H9 (cell line): ENCODE measurements at regions not wholly inside any gene's neighbourhood (a gene's known extent, or its start where the extent isn't known, plus 50 kb on each side); places are given as distances from the start of the nearest gene placed in this dataset.

Experiments used
- DNase-seq: peaks from one replicate; pipeline ENCODE4 v3.0.0-alpha.2; 2017
- H2AFZ ChIP-seq: one replicate; pipeline ENCODE4 v1.6.1; 2013; ENCODE audit warnings: mild to moderate bottlenecking, low read length, control low read depth, moderate library complexity
- H2AK5ac ChIP-seq: 2 replicates; pipeline ENCODE4 v1.6.1; 2013; ENCODE audit warnings: low read length, control low read depth, mixed read lengths; ENCODE audit not compliant: insufficient read length
- H2BK120ac ChIP-seq: one replicate; pipeline ENCODE4 v1.6.1; 2013; ENCODE audit warnings: low read depth, mild to moderate bottlenecking, low read length, control low read depth, inconsistent platforms; ENCODE audit not compliant: poor library complexity, severe bottlenecking
- H2BK12ac ChIP-seq: 2 replicates; pipeline ENCODE4 v1.6.1; 2013; ENCODE audit warnings: low read length, control low read depth, mixed read lengths, low read depth; ENCODE audit not compliant: insufficient read length
- H2BK15ac ChIP-seq: 2 replicates; pipeline ENCODE4 v1.6.1; 2013; ENCODE audit warnings: low read depth, low read length, control low read depth
- H2BK20ac ChIP-seq: one replicate; pipeline ENCODE4 v1.6.1; 2013; ENCODE audit warnings: low read depth, mild to moderate bottlenecking, low read length, control low read depth, inconsistent platforms; ENCODE audit not compliant: poor library complexity, severe bottlenecking
- H2BK5ac ChIP-seq: 2 replicates; pipeline ENCODE4 v1.6.1; 2013; ENCODE audit warnings: low read length, control low read depth, mixed read lengths; ENCODE audit not compliant: insufficient read length
- H3K14ac ChIP-seq: 2 replicates; pipeline ENCODE4 v1.6.1; 2013; ENCODE audit warnings: low read length, control low read depth; ENCODE audit not compliant: insufficient read depth
- H3K18ac ChIP-seq: 2 replicates; pipeline ENCODE4 v1.6.1; 2013; ENCODE audit warnings: low read depth, mild to moderate bottlenecking, mixed read lengths, low read length, control low read depth; ENCODE audit not compliant: insufficient read length
- H3K23ac ChIP-seq: 2 replicates; pipeline ENCODE4 v1.6.1; 2013; ENCODE audit warnings: low read length, control low read depth, mixed read lengths, low read depth; ENCODE audit not compliant: insufficient read length
- H3K23me2 ChIP-seq: 2 replicates; pipeline ENCODE4 v1.6.1; 2013; ENCODE audit warnings: low read depth, mild to moderate bottlenecking, mixed read lengths, low read length, control low read depth; ENCODE audit not compliant: insufficient read length, poor library complexity, severe bottlenecking
- H3K27ac ChIP-seq: 2 replicates; pipeline ENCODE4 v1.5.1; 2013; ENCODE audit warnings: low read length, control low read depth, mixed read lengths, low read depth; ENCODE audit not compliant: insufficient read length
- H3K27me3 ChIP-seq: 2 replicates; pipeline ENCODE4 v1.6.1; 2013; ENCODE audit warnings: low read length, control low read depth, inconsistent platforms; ENCODE audit not compliant: insufficient read depth
- H3K4ac ChIP-seq: 2 replicates; pipeline ENCODE4 v1.6.1; 2013; ENCODE audit warnings: low read depth, mild to moderate bottlenecking, control low read depth, inconsistent platforms, low read length, moderate library complexity
- H3K4me1 ChIP-seq: 2 replicates; pipeline ENCODE4 v1.6.1; 2013; ENCODE audit warnings: low read length, control low read depth, inconsistent platforms; ENCODE audit not compliant: insufficient read depth
- H3K4me2 ChIP-seq: 2 replicates; pipeline ENCODE4 v1.6.1; 2013; ENCODE audit warnings: low read length, control low read depth, mixed read lengths; ENCODE audit not compliant: insufficient read length, insufficient read depth
- H3K56ac ChIP-seq: 2 replicates; pipeline ENCODE4 v1.6.1; 2013; ENCODE audit warnings: low read depth, mild to moderate bottlenecking, mixed read lengths, low read length, control low read depth; ENCODE audit not compliant: insufficient read length
- H3K79me1 ChIP-seq: 2 replicates; pipeline ENCODE4 v1.6.1; 2013; ENCODE audit warnings: low read depth, mild to moderate bottlenecking, moderate library complexity, low read length, control low read depth, inconsistent platforms; ENCODE audit not compliant: insufficient read depth, poor library complexity, severe bottlenecking
- H3K79me2 ChIP-seq: 2 replicates; pipeline ENCODE4 v1.6.1; 2013; ENCODE audit warnings: low read length, control low read depth, inconsistent platforms; ENCODE audit not compliant: insufficient read depth
- H3K9ac ChIP-seq: 2 replicates; pipeline ENCODE4 v1.6.1; 2013; ENCODE audit warnings: low read length, control low read depth, mixed read lengths; ENCODE audit not compliant: insufficient read length; ENCODE audit errors: extremely low read depth
- H3K9me3 ChIP-seq: one replicate; pipeline ENCODE4 v1.6.1; 2013; ENCODE audit warnings: low read depth, low read length, inconsistent platforms; ENCODE audit not compliant: control insufficient read depth
- H3T11ph ChIP-seq: one replicate; pipeline ENCODE4 v1.6.1; 2013; ENCODE audit warnings: mild to moderate bottlenecking, low read length, control low read depth, inconsistent platforms
- H4K20me1 ChIP-seq: one replicate; pipeline ENCODE4 v1.6.1; 2013; ENCODE audit not compliant: control insufficient read depth, insufficient read length, insufficient read depth
- H4K5ac ChIP-seq: 2 replicates; pipeline ENCODE4 v1.6.1; 2013; ENCODE audit warnings: low read depth, mild to moderate bottlenecking, mixed read lengths, low read length, control low read depth; ENCODE audit not compliant: insufficient read length
- H4K8ac ChIP-seq: replicated peaks from 2 replicates; pipeline ENCODE4 v1.6.1; 2013; ENCODE audit warnings: low read length, control low read depth, mixed read lengths, low read depth; ENCODE audit not compliant: insufficient read length
- H4K91ac ChIP-seq: 2 replicates; pipeline ENCODE4 v1.6.1; 2013; ENCODE audit warnings: low read depth, mild to moderate bottlenecking, moderate library complexity, mixed read lengths, low read length, control low read depth; ENCODE audit not compliant: insufficient read length
- H3K27ac Mint-ChIP-seq, 3 experiments: 2 replicates in 2 of 3; 3 replicates in 1 of 3; pipeline ENCODE4 v1.8.0; 2020 to 2021; ENCODE audit warnings: mixed read lengths in 3 of 3, mild to moderate bottlenecking in 1 of 3, moderate library complexity in 1 of 3
- H3K27me3 Mint-ChIP-seq: 2 replicates; pipeline ENCODE4 v1.8.0; 2021; ENCODE audit warnings: low read depth, mild to moderate bottlenecking, moderate library complexity, mixed read lengths
- H3K36me3 Mint-ChIP-seq, 3 experiments: 2 replicates in 2 of 3; 3 replicates in 1 of 3; pipeline ENCODE4 v1.8.0; 2020 to 2021; ENCODE audit warnings: low read depth in 3 of 3, mixed read lengths in 3 of 3; ENCODE audit not compliant: insufficient read depth in 1 of 3
- H3K4me1 Mint-ChIP-seq, 2 experiments: 2 replicates each; pipeline ENCODE4 v1.8.0; 2020; ENCODE audit warnings: mixed read lengths in 2 of 2
- H3K4me3 Mint-ChIP-seq, 2 experiments: 2 replicates in 1 of 2; 3 replicates in 1 of 2; pipeline ENCODE4 v1.8.0; 2020 to 2021; ENCODE audit warnings: mild to moderate bottlenecking in 2 of 2, mixed read lengths in 2 of 2, moderate library complexity in 1 of 2
- H3K9me3 Mint-ChIP-seq, 2 experiments: 2 replicates in 1 of 2; 3 replicates in 1 of 2; pipeline ENCODE4 v1.8.0; 2020; ENCODE audit warnings: mild to moderate bottlenecking in 2 of 2, mixed read lengths in 2 of 2, moderate library complexity in 1 of 2
- CTCF ChIP-seq: fragments of 200-600 bp; sonication (generic); conservative IDR thresholded peaks from 3 replicates; pipeline ENCODE4 v1.8.0; 2021; ENCODE audit warnings: antibody characterized with exemption, mild to moderate bottlenecking
- WGBS: extraction: QIAGEN DNeasy Blood & Tissue Kit; methylation state at CpG from one replicate; pipeline ENCODE4 v1.1.7; 2013; ENCODE audit warnings: missing lambda C conversion rate, low lambda C conversion rate, mixed read lengths; ENCODE audit not compliant: insufficient read length; ENCODE audit errors: extremely low coverage; 5-methylcytosine and 5-hydroxymethylcytosine counted together

- Mint-ChIP-seq H3K27me3 (no peaks in the 10 kb centered on the region), H3K4me1 (peaks cover 11 to 12% of the 10 kb centered on the region in 2 experiments; a peak in 3 of 4 replicates), H3K36me3 (no peaks in the 10 kb centered on the region), H3K27ac (no peak overlapping the region), H3K9me3 (no peaks in the 10 kb centered on the region), H3K4me3 (no peak overlapping the region)
- no peak overlapping the region for H3K23ac ChIP-seq
- H2BK15ac ChIP-seq: no peak overlapping the region
- no peak overlapping the region for H2BK12ac ChIP-seq
- no peaks in the 10 kb centered on the region for H3K79me1 ChIP-seq
- no peaks in the 10 kb centered on the region for H3K4me1 ChIP-seq
- no peak overlapping the region for H3K4ac ChIP-seq
- TF ChIP-seq CTCF: no peak
- no peak overlapping the region for H2BK5ac ChIP-seq
- no peak overlapping the region for H3K18ac ChIP-seq
- no peak for DNase-seq
- no peak overlapping the region for H3K56ac ChIP-seq
- H3T11ph ChIP-seq: no peak overlapping the region
- no peak overlapping the region for H2AK5ac ChIP-seq
- no peaks in the 10 kb centered on the region for H3K27me3 ChIP-seq
- no peaks in the 10 kb centered on the region for H3K79me2 ChIP-seq
- H4K91ac ChIP-seq: no peak overlapping the region
- H3K9ac ChIP-seq: no peak overlapping the region
- no peak overlapping the region for H3K27ac ChIP-seq
- no CpG with 5 or more reads among the region's 3 CpGs for WGBS
- no peak overlapping the region for H4K8ac ChIP-seq
- no peak overlapping the region for H3K14ac ChIP-seq
- no peak overlapping the region for H2BK120ac ChIP-seq
- H2BK20ac ChIP-seq: no peak overlapping the region
- no peak overlapping the region for H2AFZ ChIP-seq
- H3K23me2 ChIP-seq: no peaks in the 10 kb centered on the region
- no peaks in the 10 kb centered on the region for H4K20me1 ChIP-seq
- no peaks in the 10 kb centered on the region for H3K9me3 ChIP-seq
- no peak overlapping the region for H3K4me2 ChIP-seq
- H4K5ac ChIP-seq: no peak overlapping the region
Observed at GRCh38 chr14:84040101-84040500, 1489.8 kb upstream of the FLRT2 start.
